HEK293 (cell line): ENCODE measurements at regions not wholly inside any gene's neighbourhood (a gene's known extent, or its start where the extent isn't known, plus 50 kb on each side); places are given as distances from the start of the nearest gene placed in this dataset.

Experiments used
- CTCF ChIP-seq: fragments of 450-650 bp; formaldehyde crosslinking; IDR thresholded peaks from 2 replicates; pipeline ENCODE4 v1.5.1; 2016; ENCODE audit warnings: missing biosample characterization, missing genetic modification characterization
- HOXC10 ChIP-seq: sonication (generic); formaldehyde crosslinking; IDR thresholded peaks from 2 replicates; pipeline ENCODE4 v1.8.1; 2023; ENCODE audit warnings: mild to moderate bottlenecking, missing genetic modification reagents
- PBX3 ChIP-seq: sonication (generic); formaldehyde crosslinking; IDR thresholded peaks from 2 replicates; pipeline ENCODE4 v1.8.1; 2022; ENCODE audit warnings: mild to moderate bottlenecking, moderate library complexity, missing genetic modification reagents
- PRDM1 ChIP-seq: fragments of 450-650 bp; formaldehyde crosslinking; IDR thresholded peaks from 2 replicates; pipeline ENCODE4; 2016; ENCODE audit warnings: missing biosample characterization, missing genetic modification characterization
- RBAK ChIP-seq: fragments of 450-650 bp; formaldehyde crosslinking; IDR thresholded peaks from 2 replicates; pipeline ENCODE4 v1.5.1; 2016; ENCODE audit warnings: missing biosample characterization, missing genetic modification characterization
- REST ChIP-seq: fragments of 450-650 bp; formaldehyde crosslinking; IDR thresholded peaks from 2 replicates; pipeline ENCODE4 v1.5.1; 2016; ENCODE audit warnings: missing biosample characterization, missing genetic modification characterization
- ZNF274 ChIP-seq, 2 experiments: fragments of 200-500 bp in 1 of 2; fragments of 450-650 bp in 1 of 2; sonication (Bioruptor generic) in 1 of 2; formaldehyde crosslinking in 1 of 2; IDR thresholded peaks; 2 replicates each; pipeline versions ENCODE4 v1.5.1 to v1.6.1; 2014 to 2016; ENCODE audit warnings: borderline replicate concordance in 1 of 2, inconsistent platforms in 1 of 2, low read length in 1 of 2, missing biosample characterization in 1 of 2, missing genetic modification characterization in 1 of 2
- ZNF585B ChIP-seq: fragments of 450-650 bp; formaldehyde crosslinking; IDR thresholded peaks from 2 replicates; pipeline ENCODE4 v1.5.1; 2016; ENCODE audit warnings: missing biosample characterization, missing genetic modification characterization
- ZNF621 ChIP-seq: fragments of 450-650 bp; formaldehyde crosslinking; IDR thresholded peaks from 2 replicates; pipeline ENCODE4 v1.5.1; 2017; ENCODE audit warnings: missing biosample characterization, missing genetic modification characterization

GRCh38 chr15:84400017-84400740, 164.6 kb downstream of the GOLGA6L4 start:
- TF ChIP-seq CTCF (tag by site-specific recombination) (no peak), RBAK (tag by site-specific recombination) (no peak), ZNF585B (tag by site-specific recombination) (no peak), ZNF621 (tag by site-specific recombination) (no peak), HOXC10 (no peak), PBX3 (CRISPR knock-in tag) (no peak), ZNF274 (IDR thresholded peaks at IDR 0.05; ENCODE audit: low read length) (no peak), ZNF274 (tag by site-specific recombination; IDR thresholded peaks at IDR 0.05; ENCODE audit: borderline replicate concordance) (no peak), PRDM1 (no peak), REST (tag by site-specific recombination) (no peak)
